Coronary artery (tissue), 2 donors: ENCODE measurements at regions not wholly inside any gene's neighbourhood (a gene's known extent, or its start where the extent isn't known, plus 50 kb on each side); places are given as distances from the start of the nearest gene placed in this dataset.

ENCODE experiments used
- DNase-seq: peaks from one replicate; pipeline ENCODE4 v3.0.0-alpha.2; 2017; ENCODE audit warnings: low spot score
- H3K27ac ChIP-seq, 2 donors: fragments of 200-600 bp; sonication (generic); one replicate each; pipeline ENCODE4 v1.5.1; 2016 to 2019
- H3K4me3 ChIP-seq: fragments of 200-600 bp; sonication (generic); 2 replicates; pipeline ENCODE4 v1.5.1; 2016; ENCODE audit warnings: mild to moderate bottlenecking, moderate library complexity
- TF ChIP-seq, protein P1 (sequence below): fragments of 200-600 bp; sonication (generic); IDR thresholded peaks from one replicate; pipeline ENCODE4 v1.5.1; 2019; ENCODE audit warnings: antibody characterized with exemption

DNA sequence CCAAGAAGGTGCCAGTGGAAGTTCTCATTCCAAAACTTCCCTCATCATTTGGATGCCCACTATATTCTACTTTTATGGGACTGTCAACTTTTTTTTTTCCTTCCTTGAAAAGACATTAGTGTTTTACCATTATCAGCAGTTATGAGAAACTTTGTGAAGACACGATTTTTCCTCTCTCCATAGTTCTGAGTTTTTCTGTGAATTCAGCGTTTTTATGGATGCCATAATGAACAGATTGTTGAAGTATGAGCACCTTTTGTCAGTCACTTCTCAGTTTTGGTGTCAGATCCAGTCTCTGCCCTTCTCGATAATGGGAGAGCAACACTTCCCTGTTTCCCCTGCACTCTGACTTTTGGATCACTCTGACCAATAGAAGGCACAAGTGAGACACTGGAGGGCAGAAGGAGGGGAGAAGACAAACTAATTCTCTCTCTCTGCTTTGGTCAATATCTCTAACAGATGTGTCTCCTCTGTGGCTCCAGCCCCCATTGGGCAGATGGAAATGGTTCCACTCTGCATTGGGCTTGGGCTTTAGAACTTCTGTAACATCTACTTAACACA lies 53.5 kb upstream of the FN1 start:
- H3K27ac ChIP-seq: no peak overlapping the region
- DNase-seq: no peak
- TF ChIP-seq, protein P1, sequence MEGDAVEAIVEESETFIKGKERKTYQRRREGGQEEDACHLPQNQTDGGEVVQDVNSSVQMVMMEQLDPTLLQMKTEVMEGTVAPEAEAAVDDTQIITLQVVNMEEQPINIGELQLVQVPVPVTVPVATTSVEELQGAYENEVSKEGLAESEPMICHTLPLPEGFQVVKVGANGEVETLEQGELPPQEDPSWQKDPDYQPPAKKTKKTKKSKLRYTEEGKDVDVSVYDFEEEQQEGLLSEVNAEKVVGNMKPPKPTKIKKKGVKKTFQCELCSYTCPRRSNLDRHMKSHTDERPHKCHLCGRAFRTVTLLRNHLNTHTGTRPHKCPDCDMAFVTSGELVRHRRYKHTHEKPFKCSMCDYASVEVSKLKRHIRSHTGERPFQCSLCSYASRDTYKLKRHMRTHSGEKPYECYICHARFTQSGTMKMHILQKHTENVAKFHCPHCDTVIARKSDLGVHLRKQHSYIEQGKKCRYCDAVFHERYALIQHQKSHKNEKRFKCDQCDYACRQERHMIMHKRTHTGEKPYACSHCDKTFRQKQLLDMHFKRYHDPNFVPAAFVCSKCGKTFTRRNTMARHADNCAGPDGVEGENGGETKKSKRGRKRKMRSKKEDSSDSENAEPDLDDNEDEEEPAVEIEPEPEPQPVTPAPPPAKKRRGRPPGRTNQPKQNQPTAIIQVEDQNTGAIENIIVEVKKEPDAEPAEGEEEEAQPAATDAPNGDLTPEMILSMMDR: no peak
- H3K4me3 ChIP-seq: no peak overlapping the region

DNA sequence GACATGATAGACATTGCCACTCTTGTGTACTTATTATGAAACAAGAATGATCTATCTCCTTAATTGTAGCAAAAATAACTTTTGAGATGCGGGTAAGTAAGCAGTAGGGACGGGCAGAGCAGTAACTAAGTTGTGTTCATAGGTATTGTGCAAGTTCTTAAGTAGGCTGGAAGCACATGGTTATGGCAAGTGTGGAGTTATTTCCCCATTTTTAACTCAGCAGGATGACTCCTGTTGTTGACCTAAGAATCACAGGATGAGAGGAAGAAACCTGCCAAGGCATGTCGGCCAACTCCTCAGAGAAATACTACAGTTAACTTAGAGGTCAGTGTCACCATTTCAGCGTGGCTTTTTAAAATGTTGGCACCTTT lies 51.1 kb upstream of the FN1 start:
- no peak overlapping the region for H3K4me3 ChIP-seq
- TF ChIP-seq, protein P1: no peak
- no peak overlapping the region for H3K27ac ChIP-seq
- DNase-seq: no peak

DNA sequence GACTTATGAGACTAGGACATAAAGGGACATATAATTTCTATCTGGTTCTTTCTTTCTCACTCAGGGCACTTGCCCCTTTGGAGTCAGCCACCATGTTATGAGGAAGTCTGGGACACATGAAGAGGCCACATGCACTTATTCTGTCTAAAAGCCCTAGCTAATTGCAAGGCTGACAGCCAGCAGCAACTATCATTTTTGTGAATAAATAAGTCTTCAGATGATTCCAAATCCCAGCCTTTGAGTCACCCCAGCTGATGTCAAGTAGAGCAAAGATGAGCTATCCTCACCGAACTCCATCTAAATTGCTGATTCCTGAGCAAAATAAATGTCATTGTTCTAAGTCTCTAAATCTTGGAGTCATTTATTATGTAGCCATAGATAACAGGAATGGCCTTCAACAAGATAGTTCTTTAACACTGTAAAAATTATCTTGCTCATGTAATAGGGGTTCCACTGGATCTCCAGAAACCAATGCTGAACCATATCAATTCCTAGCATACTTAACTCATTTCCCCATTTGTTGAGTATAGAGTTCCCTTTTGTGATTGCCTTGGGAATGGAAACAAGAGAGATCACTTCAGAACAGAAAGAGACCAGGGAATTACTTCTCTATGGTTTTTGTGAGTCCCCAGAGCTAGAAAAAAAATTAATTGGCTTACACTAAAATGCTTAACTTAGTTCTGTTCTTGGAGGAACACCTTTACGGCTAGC lies 50.6 kb upstream of the FN1 start:
- H3K4me3 ChIP-seq: no peak overlapping the region
- no peak overlapping the region for H3K27ac ChIP-seq
- TF ChIP-seq, protein P1: no peak
- DNase-seq: no peak
